ENCODE measurements at regions not wholly inside any gene's neighbourhood (a gene's known extent, or its start where the extent isn't known, plus 50 kb on each side); places are given as distances from the start of the nearest gene placed in this dataset.
"Not testable (repeated sequence)": the region's sequence is repeated elsewhere in the genome, so short reads cannot be mapped to it uniquely, and the experiment has no call there.

- ChIA-PET CTCF (ENCODE audit: unreplicated experiment) (no interaction called here), POLR2A (interaction anchor here (0.6 kb wide), 1 partner anchor 597 kb away, joined by 8 read pairs; no protein-coding TSS in a partner anchor)
- Histone ChIP-seq H3K27ac (ENCODE audit: low read depth, low read length, poor library complexity, severe bottlenecking) (no peak overlapping the region), H3K9me2 (ENCODE audit: insufficient read depth, low read length) (no peaks in the 10 kb centered on the region), H3K9me3 (ENCODE audit: low read length) (no peaks in the 10 kb centered on the region), H3K79me2 (ENCODE audit: insufficient read depth, low read depth, low read length) (peaks cover 6% of the 10 kb centered on the region; the same call in 1 of the 2 replicates), H3K4me2 (ENCODE audit: low read length) (no peak overlapping the region), H3K4me3 (ENCODE audit: low read depth, low read length, poor library complexity, severe bottlenecking) (no peak overlapping the region), H3K4me1 (ENCODE audit: insufficient read depth, low read length, poor library complexity, severe bottlenecking) (peaks cover 8% of the 10 kb centered on the region), H2AFZ (ENCODE audit: low read length) (no peak overlapping the region), H4K20me1 (ENCODE audit: insufficient read depth, low read length) (no peaks in the 10 kb centered on the region), H3K36me3 (ENCODE audit: insufficient read depth, low read length) (no peaks in the 10 kb centered on the region)
- intact Hi-C loops (cut with micrococcal nuclease; ENCODE audit: unreplicated experiment) = no loop called here
- no peak for DNase-seq (ENCODE audit: low spot score)
- no TSS peak for BruUV-seq (replicated peaks)
- no peak for TF ChIP-seq EZH2phosphoT487 (IDR thresholded peaks at IDR 0.05; ENCODE audit: borderline replicate concordance, low read depth, low read length)
- TF ChIP-seq CTCF (conservative IDR thresholded peaks at IDR 0.05; ENCODE audit: low read length) = no peak
These were observed 107.6 kb upstream of the ZNF92 start for GRCh38 chr7:65265933-65266519.

- Histone ChIP-seq H4K20me1 (ENCODE audit: insufficient read depth, low read length) (no peaks in the 10 kb centered on the region), H3K4me1 (ENCODE audit: insufficient read depth, low read length, poor library complexity, severe bottlenecking) (no peaks in the 10 kb centered on the region), H3K79me2 (ENCODE audit: insufficient read depth, low read depth, low read length) (no peaks in the 10 kb centered on the region), H3K36me3 (ENCODE audit: insufficient read depth, low read length) (no peaks in the 10 kb centered on the region), H3K27ac (ENCODE audit: low read depth, low read length, poor library complexity, severe bottlenecking) (no peak overlapping the region), H3K4me2 (ENCODE audit: low read length) (no peak overlapping the region), H3K9me2 (ENCODE audit: insufficient read depth, low read length) (no peaks in the 10 kb centered on the region), H3K9me3 (ENCODE audit: low read length) (no peaks in the 10 kb centered on the region), H3K4me3 (ENCODE audit: low read depth, low read length, poor library complexity, severe bottlenecking) (no peak overlapping the region), H2AFZ (ENCODE audit: low read length) (no peak overlapping the region)
- no peak for DNase-seq (ENCODE audit: low spot score)
- ChIA-PET CTCF (ENCODE audit: unreplicated experiment) (no interaction called here), POLR2A (no interaction called here)
- TF ChIP-seq CTCF (conservative IDR thresholded peaks at IDR 0.05; ENCODE audit: low read length) (no peak), EZH2phosphoT487 (IDR thresholded peaks at IDR 0.05; ENCODE audit: borderline replicate concordance, low read depth, low read length) (no peak)
- intact Hi-C loops (cut with micrococcal nuclease; ENCODE audit: unreplicated experiment) = no loop called here
- BruUV-seq (replicated peaks) = no TSS peak
These were observed 109.4 kb upstream of the ZNF92 start for GRCh38 chr7:65264258-65264657.

- not testable (repeated sequence) for BruUV-seq (replicated peaks)
These were observed 113.0 kb upstream of the ZNF92 start for GRCh38 chr7:65260673-65261072.

GRCh38 chr7:65259864-65260525 is 113.7 kb upstream of the ZNF92 start:
- H3K4me2 ChIP-seq (ENCODE audit: low read length); BruUV-seq (replicated peaks); CTCF ChIA-PET (ENCODE audit: unreplicated experiment); POLR2A ChIA-PET; H3K36me3 ChIP-seq (ENCODE audit: insufficient read depth, low read length); H4K20me1 ChIP-seq (ENCODE audit: insufficient read depth, low read length); H3K27ac ChIP-seq (ENCODE audit: low read depth, low read length, poor library complexity, severe bottlenecking); DNase-seq (ENCODE audit: low spot score); H3K4me3 ChIP-seq (ENCODE audit: low read depth, low read length, poor library complexity, severe bottlenecking); H3K79me2 ChIP-seq (ENCODE audit: insufficient read depth, low read depth, low read length); H3K9me2 ChIP-seq (ENCODE audit: insufficient read depth, low read length); H3K9me3 ChIP-seq (ENCODE audit: low read length); intact Hi-C loops (cut with micrococcal nuclease; ENCODE audit: unreplicated experiment); H3K4me1 ChIP-seq (ENCODE audit: insufficient read depth, low read length, poor library complexity, severe bottlenecking); H2AFZ ChIP-seq (ENCODE audit: low read length): not testable (repeated sequence)

More at GRCh38 chr7:65260673-65261072, 113.0 kb upstream of the ZNF92 start:
- H3K4me1 ChIP-seq (ENCODE audit: insufficient read depth, low read length, poor library complexity, severe bottlenecking); H3K4me2 ChIP-seq (ENCODE audit: low read length); CTCF ChIA-PET (ENCODE audit: unreplicated experiment); intact Hi-C loops (cut with micrococcal nuclease; ENCODE audit: unreplicated experiment); H4K20me1 ChIP-seq (ENCODE audit: insufficient read depth, low read length); H2AFZ ChIP-seq (ENCODE audit: low read length); POLR2A ChIA-PET; H3K27ac ChIP-seq (ENCODE audit: low read depth, low read length, poor library complexity, severe bottlenecking); H3K4me3 ChIP-seq (ENCODE audit: low read depth, low read length, poor library complexity, severe bottlenecking); H3K9me2 ChIP-seq (ENCODE audit: insufficient read depth, low read length); H3K79me2 ChIP-seq (ENCODE audit: insufficient read depth, low read depth, low read length); DNase-seq (ENCODE audit: low spot score); H3K9me3 ChIP-seq (ENCODE audit: low read length); H3K36me3 ChIP-seq (ENCODE audit: insufficient read depth, low read length): not testable (repeated sequence)
